Activated T-cell treated with anti-CD3 and anti-CD28 coated beads for 24 hours (primary cell): ENCODE measurements at regions not wholly inside any gene's neighbourhood (a gene's known extent, or its start where the extent isn't known, plus 50 kb on each side); places are given as distances from the start of the nearest gene placed in this dataset.

Experiments used
- DNase-seq: peaks from one replicate; pipeline ENCODE4 v3.0.0-alpha.2; 2020; ENCODE audit warnings: low read depth

DNA sequence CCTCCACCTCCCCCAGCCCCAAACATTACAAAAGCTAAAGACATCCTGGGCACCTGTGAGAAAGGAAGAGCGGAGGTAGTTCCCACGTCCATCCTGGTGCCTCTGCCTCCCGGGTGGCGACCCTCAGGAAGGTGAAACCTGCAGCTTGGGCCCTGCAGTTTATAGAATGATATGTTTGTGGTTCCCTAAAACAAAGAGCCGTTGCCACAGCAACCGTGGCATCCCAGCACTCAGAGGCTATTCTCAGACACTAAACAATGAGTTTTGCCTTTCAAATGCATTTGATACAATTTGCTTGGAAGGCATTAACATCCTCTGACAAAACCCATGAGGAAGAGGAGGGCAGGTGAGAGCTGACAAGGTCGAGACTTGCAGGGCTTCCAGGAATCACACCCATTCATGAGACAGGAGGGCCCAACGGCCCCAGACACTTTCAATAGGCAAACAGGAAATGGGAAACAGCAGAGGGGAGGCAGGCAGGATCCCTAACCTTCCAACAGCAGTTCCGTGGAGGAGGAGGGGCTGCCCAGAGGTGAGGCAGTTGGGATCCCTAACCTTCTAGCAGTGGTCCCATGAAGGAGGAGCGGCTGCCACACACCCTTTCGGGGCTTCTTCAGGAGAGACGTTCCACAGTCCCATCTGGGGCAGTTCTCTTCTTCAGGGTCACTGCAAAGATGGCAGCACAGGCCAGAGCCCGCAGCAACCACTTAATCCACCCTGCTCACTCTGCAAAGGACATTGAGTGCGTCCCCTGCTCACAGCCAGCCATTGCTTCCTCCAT lies 379.2 kb downstream of the SHANK2 start:
- DNase-seq: no peak

DNA sequence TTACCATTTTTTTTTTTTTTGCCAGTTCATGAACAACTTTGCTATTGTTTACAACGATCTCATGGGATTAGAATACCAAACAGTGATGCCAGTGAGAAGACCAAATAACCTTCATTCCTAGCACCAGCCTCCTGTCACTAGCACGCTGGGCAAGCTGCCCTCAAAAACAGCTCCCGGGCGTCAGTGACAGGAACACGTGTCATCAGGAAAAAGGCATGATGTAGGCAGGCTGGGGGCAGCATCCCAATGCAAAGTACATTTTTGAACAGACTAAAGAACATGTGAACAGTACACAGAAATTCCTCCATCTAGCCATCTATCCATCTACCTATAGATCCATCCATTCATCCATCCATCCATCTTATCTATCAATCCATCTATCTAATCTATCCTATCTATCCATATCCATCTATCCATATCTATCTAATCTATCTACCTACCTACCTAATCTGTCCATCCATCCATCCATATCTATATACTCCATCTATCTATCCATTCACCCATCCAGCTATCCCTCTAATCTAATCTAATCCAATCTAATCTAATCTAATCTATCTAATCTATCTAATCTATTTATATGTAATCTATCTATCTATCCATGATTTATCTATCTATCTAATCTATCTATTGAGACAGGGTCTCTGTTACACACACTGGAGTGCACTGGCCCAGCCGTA lies 378.5 kb downstream of the SHANK2 start:
- no peak for DNase-seq

DNA sequence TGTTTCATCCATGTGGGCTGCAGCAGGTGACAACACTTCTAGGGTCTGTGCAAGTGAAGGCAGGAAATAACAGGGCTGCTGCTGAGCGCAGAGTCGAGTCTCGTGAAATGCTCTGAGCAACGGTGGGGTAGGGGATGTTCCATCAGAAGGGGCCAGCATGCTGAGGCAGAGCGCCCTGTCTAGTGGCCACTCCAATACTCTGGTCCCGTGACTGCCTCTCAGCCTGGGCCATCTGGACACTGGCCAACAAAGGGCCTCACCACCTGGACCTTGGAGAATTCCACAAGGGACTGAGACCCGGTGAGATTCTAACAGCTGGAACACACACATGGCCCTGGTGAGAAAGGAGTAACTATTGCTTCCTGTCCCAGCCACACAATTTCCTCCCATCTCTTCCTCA lies 375.7 kb downstream of the SHANK2 start:
- DNase-seq: no peak

DNA sequence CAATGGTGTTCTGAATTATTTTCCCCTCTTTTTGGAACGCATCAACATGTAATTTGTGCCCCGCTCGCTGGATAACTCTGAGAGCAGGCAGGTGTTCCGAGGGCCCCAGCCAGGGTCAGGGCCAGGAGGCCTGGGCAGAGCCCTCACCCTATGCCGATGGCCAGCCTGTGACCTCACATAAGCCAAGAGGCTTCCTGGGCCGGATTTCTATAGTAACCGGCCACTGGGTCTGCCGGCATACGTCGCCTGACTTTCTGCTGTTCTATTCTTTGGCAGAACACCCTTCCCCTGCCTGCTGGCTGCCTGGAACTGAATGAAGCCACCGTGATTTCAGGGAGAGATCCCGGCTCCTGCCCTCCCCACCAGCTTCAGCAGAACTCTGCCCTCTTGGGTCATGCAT lies 375.2 kb downstream of the SHANK2 start:
- no peak for DNase-seq

DNA sequence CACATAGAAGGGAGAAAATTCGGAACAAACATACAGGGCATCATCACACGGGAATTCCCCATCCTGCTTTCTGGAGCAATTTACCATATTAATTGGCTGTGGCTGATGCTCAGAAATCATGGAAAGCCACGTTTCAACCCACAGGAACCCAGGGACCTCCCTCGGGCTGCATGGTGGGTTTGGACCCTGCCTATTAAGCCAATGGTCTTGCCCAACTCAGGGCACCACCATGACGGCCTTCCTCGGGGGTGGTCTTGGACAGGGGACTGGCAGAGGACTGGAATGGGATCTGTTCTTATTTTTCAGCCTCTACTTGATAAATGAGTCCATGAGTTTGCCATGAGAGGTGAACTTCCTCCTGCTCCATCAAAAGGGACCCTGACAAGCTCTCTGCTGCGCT lies 374.0 kb downstream of the SHANK2 start:
- DNase-seq: no peak

DNA sequence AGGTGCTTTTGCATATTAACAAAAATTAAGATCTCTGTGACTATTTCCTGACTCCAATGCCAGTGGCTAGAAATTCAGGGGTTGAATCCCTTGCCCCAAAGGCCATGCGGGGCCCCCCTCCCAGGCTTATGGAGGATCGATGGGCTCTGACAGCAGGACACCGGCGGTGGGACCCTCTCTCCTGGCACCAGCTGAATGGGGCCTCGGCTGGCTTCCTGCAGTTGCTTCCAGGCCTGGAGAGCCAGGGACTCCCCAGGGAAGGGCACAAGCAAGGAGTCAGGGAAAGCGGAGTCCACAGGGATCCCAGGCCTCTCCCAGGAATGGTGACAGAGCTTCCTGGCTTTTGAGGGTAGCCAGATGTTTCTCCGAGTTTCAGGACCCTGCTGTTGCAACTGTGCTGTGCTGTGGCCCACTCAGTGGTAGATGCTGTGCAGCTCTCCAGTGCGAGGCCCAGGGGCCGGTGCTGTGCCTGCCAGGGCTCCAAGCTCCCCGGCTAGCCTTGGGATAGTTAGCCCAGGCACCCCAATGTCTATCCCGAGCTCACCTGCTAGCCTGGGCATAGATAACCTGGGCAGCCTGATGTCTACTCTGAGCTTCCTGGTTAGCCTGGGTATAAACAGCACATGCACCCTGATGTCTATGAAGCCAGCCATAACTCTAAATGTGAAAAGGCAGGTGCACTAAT lies 372.6 kb downstream of the SHANK2 start:
- no peak for DNase-seq

DNA sequence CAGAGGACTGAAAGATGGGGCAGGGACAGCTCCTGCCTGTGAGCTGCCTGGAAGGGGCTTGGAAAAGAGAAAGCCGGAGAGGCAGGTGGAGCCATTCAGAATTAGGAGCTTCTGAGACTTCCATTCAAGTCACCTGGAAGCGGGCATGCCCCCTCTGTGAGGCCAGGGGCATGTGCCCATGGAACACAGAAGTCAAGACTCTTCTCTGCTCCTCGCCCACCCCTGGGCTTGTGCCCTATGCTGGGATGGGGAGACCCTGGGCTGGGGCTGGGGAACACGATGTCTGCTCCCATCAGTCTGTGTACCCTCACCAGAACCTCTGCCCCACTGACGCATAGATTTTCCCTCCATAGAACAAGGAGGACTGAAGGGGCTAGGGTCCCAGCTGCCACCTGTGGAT lies 372.0 kb downstream of the SHANK2 start:
- no peak for DNase-seq

DNA sequence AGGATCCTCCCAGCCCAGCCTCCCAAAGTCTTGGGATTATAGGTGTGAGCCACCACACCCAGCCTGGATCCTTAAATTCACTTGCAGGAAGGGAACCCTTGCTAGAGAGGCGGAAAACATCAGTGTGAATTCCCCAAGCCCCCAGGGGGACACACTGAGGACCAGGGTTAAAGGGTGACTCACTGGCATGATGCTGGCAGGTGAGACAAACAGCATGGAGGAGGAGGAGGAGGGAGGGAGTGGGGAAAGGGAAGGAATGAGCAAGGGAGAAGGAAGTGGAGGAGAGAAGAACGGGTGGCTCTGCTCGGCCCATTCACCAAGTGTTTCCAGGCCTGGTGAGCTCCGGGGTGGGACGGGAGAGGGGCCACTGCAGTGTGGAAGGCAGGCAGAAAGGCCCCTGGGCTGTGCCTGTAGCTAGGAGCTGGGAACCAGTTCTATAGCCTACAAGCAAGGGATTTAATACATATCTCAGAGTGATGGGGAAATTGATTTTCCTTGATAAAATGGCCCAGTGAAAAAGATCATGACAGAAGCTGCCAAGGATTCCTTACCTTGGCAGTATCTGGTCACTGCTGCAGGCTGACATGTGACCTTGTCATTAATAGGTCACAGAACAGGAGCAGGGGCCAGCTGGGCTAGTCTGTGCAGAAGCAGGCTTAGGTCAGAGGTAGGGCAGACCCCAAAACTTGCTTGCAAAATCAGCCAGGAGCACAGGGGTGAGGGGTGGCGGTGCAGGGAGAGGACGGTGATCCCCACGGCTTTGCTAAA lies 370.2 kb downstream of the SHANK2 start:
- DNase-seq: no peak

DNA sequence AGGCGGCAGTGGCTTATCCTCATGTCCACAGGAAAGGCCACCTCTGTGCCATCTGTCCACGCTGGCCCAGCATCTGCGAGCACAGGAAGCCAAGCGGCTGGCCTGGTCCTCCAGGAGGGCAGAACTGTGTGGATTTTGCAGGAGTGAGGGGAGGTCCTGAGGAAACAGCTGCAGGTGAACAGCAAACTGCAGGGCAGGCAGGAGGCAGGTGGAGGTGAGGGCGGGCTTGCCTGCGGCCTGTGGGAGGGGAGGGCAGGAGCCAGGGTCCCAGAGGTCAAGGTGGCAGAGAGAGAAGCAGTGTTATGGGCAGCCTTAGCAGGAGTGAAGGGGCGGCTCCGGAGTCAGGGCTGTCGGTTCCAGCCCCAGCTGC lies 369.7 kb downstream of the SHANK2 start:
- DNase-seq: no peak

DNA sequence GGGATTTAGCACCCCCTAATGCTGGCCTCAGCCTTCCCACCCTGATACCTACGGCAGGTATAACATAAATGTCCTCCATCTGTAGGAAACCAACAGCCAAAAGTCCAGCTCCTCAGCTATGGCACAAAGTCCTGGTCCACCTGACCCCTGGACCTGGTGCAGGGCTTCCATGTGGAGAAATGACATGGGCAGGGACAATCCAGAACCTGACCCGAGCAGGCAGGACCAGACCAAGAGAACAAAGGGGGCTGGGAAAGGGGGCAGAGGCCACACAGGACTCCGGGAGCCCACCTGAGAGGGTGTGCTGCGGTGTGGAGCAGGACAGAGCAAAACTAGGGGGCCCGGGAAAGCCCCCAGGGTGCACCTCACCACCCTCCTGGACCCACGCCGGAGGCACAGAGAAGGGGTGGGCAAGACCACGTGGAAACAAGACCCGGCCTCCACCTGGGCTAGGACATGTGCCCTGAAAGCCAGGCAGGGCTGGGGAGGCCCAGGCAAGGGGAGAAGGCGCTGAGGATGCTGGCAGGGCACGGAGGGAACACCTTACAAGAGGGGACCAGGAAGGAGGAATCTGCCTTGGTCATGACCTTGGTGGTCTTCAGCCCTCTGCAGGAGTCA lies 368.9 kb downstream of the SHANK2 start:
- DNase-seq: no peak

DNA sequence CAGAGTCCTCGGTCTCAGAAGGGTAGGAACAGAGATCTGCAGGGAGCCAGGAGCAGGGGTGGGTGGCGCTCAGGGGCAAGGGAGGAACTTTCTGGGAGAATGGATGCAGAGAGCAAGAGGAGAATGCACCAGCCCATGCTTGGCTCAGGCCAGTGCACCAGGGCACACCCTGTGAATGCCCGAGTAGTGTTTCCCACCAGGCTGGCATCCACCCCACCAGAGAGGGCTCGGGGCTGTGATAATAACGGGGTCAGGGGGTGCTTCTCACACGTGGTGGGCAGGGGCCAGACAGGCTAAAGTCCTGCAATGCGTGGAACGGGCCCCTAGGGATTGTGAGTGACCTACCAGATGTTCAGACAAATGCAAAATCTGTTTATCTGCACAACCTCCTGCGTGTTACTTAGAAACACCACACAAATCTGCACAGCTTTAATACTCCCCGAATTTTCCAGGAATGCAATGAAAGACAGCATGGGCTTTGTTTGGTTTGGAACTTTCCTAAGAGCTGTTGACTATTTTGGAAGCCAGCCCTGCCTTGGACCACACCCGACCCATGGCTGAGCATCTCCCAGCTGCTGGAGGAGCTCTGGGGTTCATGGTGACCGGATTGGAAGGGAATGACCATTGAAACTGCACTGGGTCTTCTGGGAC lies 368.3 kb downstream of the SHANK2 start:
- no peak for DNase-seq

DNA sequence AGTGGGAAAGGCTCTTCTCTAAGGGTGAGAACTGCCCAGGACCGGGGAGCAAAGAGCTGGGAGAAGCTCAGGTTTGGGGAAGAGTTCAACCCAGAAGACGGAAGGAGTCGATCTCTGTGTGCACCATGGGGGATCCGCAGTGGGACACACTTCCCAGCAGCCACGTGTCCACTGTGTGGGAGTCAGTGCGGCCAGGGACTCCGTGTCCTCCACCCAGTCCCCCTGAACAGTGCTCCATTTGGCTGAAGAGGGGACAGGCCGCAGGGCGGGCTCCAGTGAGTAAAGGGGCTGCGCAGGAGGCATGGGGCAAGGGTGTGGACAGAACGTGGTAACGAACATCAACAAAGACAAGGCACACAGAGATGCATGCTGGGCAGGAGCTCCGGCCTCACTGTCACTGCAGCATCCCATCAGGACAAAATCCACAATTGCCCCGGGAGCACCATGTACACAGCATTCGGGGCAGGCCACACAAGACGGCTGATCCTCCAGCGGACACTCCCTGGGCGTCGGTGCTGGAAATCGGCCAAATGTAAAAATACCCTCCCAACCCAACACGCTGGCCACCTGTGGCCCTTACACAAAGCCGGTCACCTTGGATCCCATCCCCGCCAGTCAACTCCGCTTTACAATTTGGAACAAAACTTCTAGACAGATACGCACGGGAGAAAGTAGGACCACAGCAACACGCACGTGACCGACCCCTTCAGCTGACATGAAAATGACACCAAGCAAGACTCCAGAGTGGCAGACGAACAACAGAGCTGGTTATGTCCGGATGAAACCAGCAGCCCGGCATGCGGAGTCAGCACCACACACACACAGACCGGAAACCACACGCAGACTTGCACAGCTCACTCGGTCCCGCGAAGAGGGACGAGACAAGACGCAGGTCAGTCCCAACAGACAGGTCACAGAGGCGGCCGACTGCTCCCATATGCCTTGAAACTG lies 366.8 kb downstream of the SHANK2 start:
- no peak for DNase-seq

DNA sequence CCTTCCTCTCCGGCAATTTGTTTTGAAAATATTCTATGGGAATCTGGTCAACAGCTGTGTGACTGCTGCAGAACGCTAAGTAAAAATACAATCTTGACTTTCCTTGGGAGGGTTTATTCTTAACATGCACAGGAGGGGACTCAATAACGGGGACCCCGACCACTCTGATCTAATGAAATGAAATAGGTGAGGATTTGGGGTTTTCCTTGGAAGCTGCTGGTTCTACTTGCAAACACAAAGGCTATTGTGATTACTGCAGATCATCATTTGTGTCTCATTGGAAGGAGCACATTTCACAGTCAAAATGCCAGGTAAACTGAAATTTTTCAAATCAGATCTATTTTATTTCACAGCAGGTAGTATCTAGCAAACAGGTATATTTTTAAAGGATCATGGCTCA lies 366.1 kb downstream of the SHANK2 start:
- DNase-seq: no peak

DNA sequence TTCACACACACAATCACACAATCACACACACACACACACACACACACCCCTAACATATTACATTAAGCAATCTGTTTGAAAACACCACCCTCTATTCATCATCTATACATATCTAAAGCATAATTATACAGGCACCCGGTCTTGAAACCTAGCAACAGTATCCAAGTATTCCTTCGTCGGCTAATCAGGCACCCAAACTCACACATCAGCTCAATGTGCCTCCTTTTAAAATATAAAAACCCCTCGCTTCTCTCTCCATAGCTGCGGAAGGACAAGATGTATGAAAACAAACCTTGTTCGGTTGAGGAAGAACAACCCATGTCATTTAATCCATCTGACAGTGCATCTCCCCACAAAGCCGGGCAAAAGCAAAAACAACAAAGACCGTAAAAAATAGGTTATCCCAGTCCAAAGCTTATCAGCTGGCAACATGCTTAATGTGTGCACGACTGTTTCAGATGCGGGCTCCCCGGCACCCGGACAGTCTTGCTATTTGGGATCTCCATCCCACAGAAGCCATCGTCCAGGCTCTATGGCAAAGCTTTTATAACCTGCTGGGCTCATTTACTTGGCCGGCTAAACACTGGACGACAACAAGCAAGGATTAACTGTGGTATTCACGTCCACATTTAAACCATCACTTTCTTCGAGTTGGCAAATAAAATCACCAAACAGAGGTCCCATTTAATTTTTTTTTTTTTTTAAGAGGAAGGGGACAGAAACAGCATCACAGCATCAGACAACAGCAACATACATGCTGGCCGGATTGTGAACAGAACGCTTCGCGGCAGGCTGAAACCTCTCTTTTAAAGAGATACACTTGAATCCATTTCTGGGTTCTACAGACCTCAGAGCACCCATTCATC lies 365.5 kb downstream of the SHANK2 start:
- DNase-seq: no peak

DNA sequence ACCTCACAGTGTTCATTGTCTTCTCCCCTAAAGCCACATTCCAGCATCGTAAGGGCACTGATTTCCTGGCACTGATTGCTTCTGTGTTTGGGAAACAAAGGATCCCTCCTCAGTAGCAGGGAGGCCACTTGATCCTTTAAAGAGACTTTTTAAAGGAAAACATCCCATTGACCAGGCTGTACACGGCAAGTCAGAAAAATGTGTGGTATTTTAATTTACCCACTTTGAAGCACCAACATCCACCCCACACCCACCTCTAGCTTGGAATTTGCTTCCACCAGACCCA lies 364.9 kb downstream of the SHANK2 start:
- DNase-seq: no peak

DNA sequence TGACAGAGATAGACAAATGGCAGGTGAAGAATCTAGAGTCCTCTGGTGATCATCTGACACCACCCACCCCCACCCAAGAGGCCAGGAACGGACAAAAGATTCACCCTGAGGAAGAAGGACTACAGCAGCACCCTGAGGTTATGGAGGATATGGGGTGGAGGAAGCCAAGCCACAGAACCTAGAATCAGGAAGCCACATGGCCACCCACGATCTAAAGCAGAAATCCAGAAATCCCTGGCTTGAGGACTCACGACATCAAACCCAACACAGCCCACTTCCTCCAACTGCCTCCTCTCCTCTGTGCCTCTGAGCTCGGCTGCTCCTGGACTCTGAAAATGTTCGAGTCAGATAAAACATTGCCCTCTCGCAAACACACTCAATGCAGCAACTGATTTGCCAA lies 364.3 kb downstream of the SHANK2 start:
- no peak for DNase-seq

DNA sequence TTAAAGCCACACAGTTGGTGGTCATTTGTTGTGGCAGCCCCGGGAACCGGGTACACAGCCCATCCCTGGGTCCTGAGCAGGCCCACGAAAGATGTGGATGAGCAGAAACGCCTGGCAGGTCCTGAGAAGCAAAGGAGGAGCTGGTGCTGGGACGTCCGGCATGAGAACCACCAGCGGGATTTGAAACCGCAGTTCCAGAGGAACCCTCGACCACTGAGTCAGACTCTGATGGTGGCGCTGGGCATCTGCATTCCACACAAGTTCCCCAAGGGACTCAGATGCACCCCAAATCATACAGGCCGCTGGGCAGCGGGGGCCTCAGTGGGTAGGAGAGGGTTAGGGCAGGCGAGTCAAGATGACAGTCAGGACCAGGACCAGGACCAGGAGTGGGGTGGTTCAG lies 363.0 kb downstream of the SHANK2 start:
- DNase-seq: no peak

DNA sequence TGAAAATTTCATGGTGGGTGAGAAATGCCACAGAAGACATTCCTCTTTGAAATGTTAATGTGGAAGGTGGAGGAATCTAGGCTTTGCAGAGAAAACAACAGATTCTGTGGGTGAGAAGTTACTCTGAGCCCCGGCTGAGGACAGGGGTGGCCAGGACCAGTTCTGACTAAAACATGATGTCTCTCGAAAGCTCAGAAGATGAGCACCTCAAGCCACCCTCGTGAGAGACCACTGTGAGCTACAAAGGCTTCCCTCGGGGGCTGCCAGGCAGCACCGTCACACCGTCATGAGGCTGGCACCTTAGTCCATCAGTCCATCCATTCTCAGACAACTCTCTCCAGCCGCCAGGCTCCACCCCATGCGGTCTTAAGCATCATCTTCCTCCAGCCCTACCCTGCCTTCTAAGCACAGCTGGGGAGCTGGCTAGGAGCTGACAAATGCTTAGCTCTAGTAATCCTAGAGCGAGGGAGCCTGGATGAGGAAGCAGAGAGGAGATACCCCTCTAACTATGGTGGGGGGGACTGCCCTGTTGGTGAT lies 360.5 kb downstream of the SHANK2 start:
- no peak for DNase-seq

DNA sequence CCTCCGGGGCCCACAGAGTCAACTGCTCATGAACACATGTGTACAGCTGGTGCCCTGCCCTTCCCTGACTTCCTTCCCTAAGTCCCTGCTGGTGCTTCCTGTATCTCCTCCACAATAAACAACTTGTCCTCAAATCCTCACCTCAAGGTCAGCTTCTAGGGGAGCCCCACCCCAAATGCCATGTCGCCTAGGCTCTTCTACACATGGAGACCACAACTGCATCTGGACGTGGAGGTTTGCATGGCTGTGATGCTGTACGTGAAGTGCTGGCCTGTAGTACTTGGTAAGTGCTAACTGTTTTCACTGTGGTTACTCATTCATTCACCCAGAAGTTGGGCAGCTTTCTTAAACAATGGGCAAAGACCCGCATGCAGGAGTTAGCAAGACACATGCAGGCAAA lies 359.5 kb downstream of the SHANK2 start:
- DNase-seq: no peak
